BE2C (cell line): ENCODE measurements at regions not wholly inside any gene's neighbourhood (a gene's known extent, or its start where the extent isn't known, plus 50 kb on each side); places are given as distances from the start of the nearest gene placed in this dataset.

ENCODE experiments used
- DNase-seq: peaks from one replicate; pipeline ENCODE4 v3.0.0-alpha.2; 2020
- H3K27me3 ChIP-seq: fragments of 250-450 bp; sonication (Bioruptor Pico); 2 replicates; pipeline ENCODE4 v1.5.1; 2020; ENCODE audit warnings: mild to moderate bottlenecking
- H3K36me3 ChIP-seq: fragments of 250-450 bp; sonication (Bioruptor Pico); 2 replicates; pipeline ENCODE4 v1.5.1; 2020; ENCODE audit warnings: mild to moderate bottlenecking
- H3K4me1 ChIP-seq: fragments of 250-450 bp; sonication (Bioruptor Pico); 2 replicates; pipeline ENCODE4 v1.5.1; 2020
- H3K4me3 ChIP-seq: 2 replicates; pipeline ENCODE4 v1.5.1; 2011; ENCODE audit warnings: low read depth, low read length
- H3K9me3 ChIP-seq: fragments of 250-450 bp; sonication (Bioruptor Pico); 2 replicates; pipeline ENCODE4 v1.5.1; 2020
- TF ChIP-seq, protein P1 (sequence below): IDR thresholded peaks from 2 replicates; pipeline ENCODE4 v1.5.1; 2012; ENCODE audit warnings: mild to moderate bottlenecking, low read depth, low read length

DNA sequence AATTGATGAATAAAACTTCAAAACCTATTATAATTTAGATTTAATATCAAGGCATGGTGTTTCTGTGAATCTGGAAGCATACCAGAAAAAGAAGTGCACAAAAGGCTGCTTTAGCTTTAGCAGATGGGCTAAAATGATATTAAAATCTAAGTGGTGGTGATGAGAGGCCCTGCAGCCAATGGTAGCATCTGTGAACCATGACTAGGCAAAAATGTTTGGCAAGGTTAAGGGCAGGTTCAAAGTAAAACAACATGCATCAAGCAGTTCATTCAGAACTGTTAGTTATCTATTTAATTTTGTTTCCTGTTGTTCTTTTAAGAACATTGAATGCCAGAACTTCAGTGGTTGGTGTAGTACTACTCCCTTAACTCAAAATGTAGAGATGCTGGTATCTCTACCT lies 1736.9 kb upstream of the CELF4 start:
- TF ChIP-seq, protein P1, sequence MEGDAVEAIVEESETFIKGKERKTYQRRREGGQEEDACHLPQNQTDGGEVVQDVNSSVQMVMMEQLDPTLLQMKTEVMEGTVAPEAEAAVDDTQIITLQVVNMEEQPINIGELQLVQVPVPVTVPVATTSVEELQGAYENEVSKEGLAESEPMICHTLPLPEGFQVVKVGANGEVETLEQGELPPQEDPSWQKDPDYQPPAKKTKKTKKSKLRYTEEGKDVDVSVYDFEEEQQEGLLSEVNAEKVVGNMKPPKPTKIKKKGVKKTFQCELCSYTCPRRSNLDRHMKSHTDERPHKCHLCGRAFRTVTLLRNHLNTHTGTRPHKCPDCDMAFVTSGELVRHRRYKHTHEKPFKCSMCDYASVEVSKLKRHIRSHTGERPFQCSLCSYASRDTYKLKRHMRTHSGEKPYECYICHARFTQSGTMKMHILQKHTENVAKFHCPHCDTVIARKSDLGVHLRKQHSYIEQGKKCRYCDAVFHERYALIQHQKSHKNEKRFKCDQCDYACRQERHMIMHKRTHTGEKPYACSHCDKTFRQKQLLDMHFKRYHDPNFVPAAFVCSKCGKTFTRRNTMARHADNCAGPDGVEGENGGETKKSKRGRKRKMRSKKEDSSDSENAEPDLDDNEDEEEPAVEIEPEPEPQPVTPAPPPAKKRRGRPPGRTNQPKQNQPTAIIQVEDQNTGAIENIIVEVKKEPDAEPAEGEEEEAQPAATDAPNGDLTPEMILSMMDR = no peak
- H3K4me3 ChIP-seq = no peak overlapping the region
- H3K27me3 ChIP-seq = no peaks in the 10 kb centered on the region
- H3K4me1 ChIP-seq = no peaks in the 10 kb centered on the region
- DNase-seq = no peak
- H3K9me3 ChIP-seq = no peaks in the 10 kb centered on the region
- H3K36me3 ChIP-seq = no peaks in the 10 kb centered on the region

DNA sequence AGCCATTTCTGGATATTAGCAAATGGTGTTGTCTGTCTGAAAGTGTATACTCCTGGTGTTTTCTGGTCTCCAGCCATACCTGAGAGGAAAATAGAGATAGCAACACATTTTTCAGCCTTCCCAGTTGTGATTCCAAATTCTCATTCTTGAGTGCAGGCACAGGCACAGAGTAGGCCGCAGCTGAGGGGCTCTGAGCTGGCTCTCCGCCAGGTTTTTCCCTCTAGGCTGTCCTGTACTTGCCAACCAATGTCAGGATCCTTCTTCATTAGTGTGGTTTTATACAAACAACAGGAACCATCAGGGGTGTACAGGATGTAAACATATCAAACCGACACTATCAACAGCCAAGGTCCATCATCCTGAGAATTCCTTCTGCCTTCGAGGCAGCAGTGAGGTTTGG lies 1733.6 kb upstream of the CELF4 start:
- Histone ChIP-seq H3K36me3 (no peaks in the 10 kb centered on the region), H3K4me1 (no peaks in the 10 kb centered on the region), H3K27me3 (no peaks in the 10 kb centered on the region), H3K4me3 (no peak overlapping the region), H3K9me3 (no peaks in the 10 kb centered on the region)
- TF ChIP-seq, protein P1 = no peak
- no peak for DNase-seq

DNA sequence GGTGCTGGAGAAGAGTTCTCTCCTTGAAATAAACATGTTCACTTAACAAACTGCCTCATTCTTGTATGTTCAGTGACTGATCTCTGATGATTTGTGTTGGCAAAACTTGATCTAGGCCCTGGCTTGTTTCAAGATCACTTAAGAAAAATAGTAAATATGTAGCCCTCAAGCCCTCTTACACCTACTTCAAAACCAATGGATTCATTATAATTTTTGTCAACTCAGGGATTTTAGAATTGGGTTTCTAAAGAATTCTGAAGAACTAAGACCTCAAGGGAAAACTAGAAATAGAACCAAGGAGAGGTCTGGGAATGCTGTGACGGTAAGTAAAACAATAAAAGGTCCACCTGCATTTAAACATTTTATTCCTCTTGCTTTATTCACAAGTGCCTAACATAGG lies 1731.6 kb upstream of the CELF4 start:
- Histone ChIP-seq H3K4me1 (no peaks in the 10 kb centered on the region), H3K9me3 (no peaks in the 10 kb centered on the region), H3K36me3 (no peaks in the 10 kb centered on the region), H3K4me3 (no peak overlapping the region), H3K27me3 (no peaks in the 10 kb centered on the region)
- TF ChIP-seq, protein P1 = no peak
- no peak for DNase-seq

DNA sequence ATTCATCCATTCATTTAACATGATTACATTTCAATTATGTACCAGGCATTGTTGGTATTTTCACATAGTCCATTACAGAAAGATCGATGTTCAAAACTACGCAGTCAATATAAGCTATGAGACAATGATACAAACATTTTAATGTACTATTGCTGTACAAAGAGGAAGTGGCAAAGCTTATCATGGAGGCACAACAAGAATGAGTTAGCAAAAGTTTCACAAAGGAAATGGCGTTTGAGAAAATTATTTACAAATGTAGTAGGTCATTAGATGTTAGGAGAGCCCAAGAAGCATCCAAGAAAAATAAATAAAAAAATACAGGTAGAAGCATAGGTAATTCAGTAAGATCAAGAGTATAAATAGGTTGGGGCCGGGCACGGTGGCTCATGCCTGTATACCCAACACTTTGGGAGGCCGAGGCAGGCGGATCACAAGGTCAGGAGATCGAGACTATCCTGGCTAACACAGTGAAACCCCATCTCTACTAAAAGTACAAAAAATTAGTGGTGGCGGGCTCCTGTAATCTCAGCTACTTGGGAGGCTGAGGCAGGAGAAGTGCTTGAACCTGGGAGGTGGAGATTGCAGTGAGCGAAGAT lies 1730.8 kb upstream of the CELF4 start:
- Histone ChIP-seq H3K4me1 (no peaks in the 10 kb centered on the region), H3K27me3 (no peaks in the 10 kb centered on the region), H3K9me3 (no peaks in the 10 kb centered on the region), H3K36me3 (no peaks in the 10 kb centered on the region), H3K4me3 (no peak overlapping the region)
- DNase-seq = no peak
- TF ChIP-seq, protein P1 = no peak

DNA sequence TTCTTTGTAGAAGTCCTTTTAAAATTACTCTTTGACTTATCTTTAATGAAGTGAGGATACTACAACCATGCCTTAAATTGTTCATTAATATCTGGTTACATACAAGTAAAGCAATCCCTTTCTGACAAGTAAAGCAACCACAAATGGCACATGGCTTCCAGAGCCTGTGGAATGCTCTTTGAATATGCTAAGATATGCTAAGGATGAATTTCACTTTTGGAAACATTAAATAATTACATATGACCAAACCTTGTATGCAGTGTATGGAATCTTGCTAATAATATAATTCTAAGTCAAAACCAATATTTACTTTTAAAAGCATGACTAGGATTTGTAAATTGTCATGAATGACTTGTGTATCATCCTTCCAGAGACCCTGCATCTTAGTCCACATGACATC lies 1711.2 kb upstream of the CELF4 start:
- no peaks in the 10 kb centered on the region for H3K36me3 ChIP-seq
- TF ChIP-seq, protein P1 = no peak
- H3K4me3 ChIP-seq = no peak overlapping the region
- DNase-seq = no peak
- H3K9me3 ChIP-seq = no peaks in the 10 kb centered on the region
- no peaks in the 10 kb centered on the region for H3K27me3 ChIP-seq
- no peaks in the 10 kb centered on the region for H3K4me1 ChIP-seq

DNA sequence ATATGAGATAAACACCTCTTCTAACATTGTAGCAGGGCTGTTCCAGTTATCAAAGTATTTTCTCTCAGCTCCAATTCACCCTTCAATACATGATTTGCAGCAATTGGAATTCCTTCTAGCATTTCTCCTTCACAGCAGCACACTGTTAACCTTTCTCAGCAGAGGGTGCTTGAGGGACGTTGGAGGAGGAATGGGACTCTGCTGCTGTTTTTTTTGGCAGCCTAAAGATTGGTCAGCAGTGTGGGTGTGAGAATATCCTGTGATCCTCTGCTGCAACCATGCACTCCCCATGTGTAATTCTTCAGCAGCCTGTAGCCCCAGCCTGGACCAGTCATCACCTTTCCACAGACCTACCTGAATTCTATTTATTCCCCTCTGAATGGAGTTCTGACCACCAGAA lies 1708.9 kb upstream of the CELF4 start:
- Histone ChIP-seq H3K4me3 (no peak overlapping the region), H3K9me3 (no peaks in the 10 kb centered on the region), H3K27me3 (no peaks in the 10 kb centered on the region), H3K36me3 (no peaks in the 10 kb centered on the region), H3K4me1 (no peaks in the 10 kb centered on the region)
- TF ChIP-seq, protein P1 = no peak
- DNase-seq = no peak
